H1 (cell line): ENCODE measurements at regions not wholly inside any gene's neighbourhood (a gene's known extent, or its start where the extent isn't known, plus 50 kb on each side); places are given as distances from the start of the nearest gene placed in this dataset.

ENCODE experiments used
- CTCF ChIA-PET: fragments of 300-600 bp; sonication (Branson Sonifier 250); formaldehyde crosslinking; loops from one replicate; lab custom pipeline; 2021; ENCODE audit not compliant: partially characterized antibody; lab: Charles Lee
- POLR2A ChIA-PET: fragments of 300-600 bp; sonication (Branson Sonifier 250); formaldehyde crosslinking; loops from one replicate; lab custom pipeline; 2021; ENCODE audit warnings: inconsistent platforms; ENCODE audit not compliant: partially characterized antibody; lab: Charles Lee
- DNase-seq, 2 experiments: peaks; one replicate each; pipeline versions ENCODE4 v3.0.0 to v3.0.0-alpha.2; 2010 to 2022; ENCODE audit warnings: low spot score in 2 of 2, low read depth in 1 of 2, mixed read lengths in 1 of 2
- FAIRE-seq: peaks from 2 replicates; lab custom pipeline; 2011; peaks lifted over from hg19 to GRCh38; lab: Jason Lieb, UNC
- H2AFZ ChIP-seq: 2 replicates; pipeline ENCODE4 v1.8.1; 2012; ENCODE audit warnings: low read length, inconsistent platforms
- H2AK5ac ChIP-seq: 2 replicates; pipeline ENCODE4 v1.6.1; 2013; ENCODE audit warnings: low read depth, low read length
- H2BK120ac ChIP-seq: replicated peaks from 2 replicates; pipeline ENCODE3; 2013; ENCODE audit warnings: low read depth, low read length, inconsistent platforms
- H2BK12ac ChIP-seq: 2 replicates; pipeline ENCODE4 v1.6.1; 2013; ENCODE audit warnings: low read depth, low read length
- H2BK15ac ChIP-seq: 2 replicates; pipeline ENCODE4 v1.6.1; 2013; ENCODE audit warnings: low read length
- H2BK20ac ChIP-seq: 2 replicates; pipeline ENCODE4 v1.6.1; 2013; ENCODE audit warnings: low read length
- H2BK5ac ChIP-seq: 2 replicates; pipeline ENCODE4 v1.6.1; 2013; ENCODE audit warnings: low read depth, low read length
- H3K14ac ChIP-seq: 2 replicates; pipeline ENCODE4 v1.6.1; 2013; ENCODE audit warnings: inconsistent platforms; ENCODE audit not compliant: insufficient read length
- H3K18ac ChIP-seq: 2 replicates; pipeline ENCODE4 v1.6.1; 2013; ENCODE audit warnings: low read length; ENCODE audit errors: extremely low read depth
- H3K23ac ChIP-seq: 2 replicates; pipeline ENCODE4 v1.6.1; 2013; ENCODE audit warnings: inconsistent platforms; ENCODE audit not compliant: insufficient read length
- H3K23me2 ChIP-seq: 2 replicates; pipeline ENCODE4 v1.6.1; 2013; ENCODE audit warnings: low read depth, low read length
- H3K27ac ChIP-seq: 2 replicates; pipeline ENCODE4 v1.6.1; 2011; ENCODE audit warnings: low read depth, low read length, inconsistent platforms
- H3K27me3 ChIP-seq, 4 experiments: replicated peaks in 1 of 4; 1 replicate in 1 of 4; 2 replicates in 3 of 4; pipeline versions ENCODE4 v1.6.1 to v1.8.1; 2011 to 2013; ENCODE audit warnings: low read length in 3 of 4, mild to moderate bottlenecking in 3 of 4, inconsistent platforms in 2 of 4, mixed read lengths in 2 of 4, moderate library complexity in 1 of 4; ENCODE audit not compliant: control insufficient read depth in 3 of 4, insufficient read depth in 3 of 4; ENCODE audit errors: extremely low read depth in 1 of 4
- H3K36me3 ChIP-seq, 4 experiments: 2 replicates each; pipeline versions ENCODE4 v1.6.1 to v1.8.1; 2011 to 2013; ENCODE audit warnings: mild to moderate bottlenecking in 4 of 4, low read length in 3 of 4, moderate library complexity in 2 of 4, control low read depth in 1 of 4, inconsistent platforms in 1 of 4; ENCODE audit not compliant: insufficient read depth in 4 of 4, control insufficient read depth in 2 of 4
- H3K4ac ChIP-seq: replicated peaks from 2 replicates; pipeline ENCODE3; 2013; ENCODE audit warnings: low read length, low read depth, mixed read lengths, inconsistent platforms; ENCODE audit not compliant: insufficient read length
- H3K4me1 ChIP-seq, 4 experiments: replicated peaks in 1 of 4; 1 replicate in 1 of 4; 2 replicates in 3 of 4; pipeline versions ENCODE4 v1.6.1 to v1.8.1; 2011 to 2013; ENCODE audit warnings: low read length in 3 of 4, inconsistent platforms in 2 of 4, mixed read lengths in 1 of 4; ENCODE audit not compliant: insufficient read depth in 4 of 4, control insufficient read depth in 3 of 4
- H3K4me2 ChIP-seq, 2 experiments: 2 replicates each; pipeline versions ENCODE4 v1.6.1 to v1.8.1; 2011 to 2013; ENCODE audit warnings: low read depth in 2 of 2, low read length in 2 of 2, control low read depth in 1 of 2, inconsistent platforms in 1 of 2, mild to moderate bottlenecking in 1 of 2; ENCODE audit not compliant: insufficient read depth in 1 of 2
- H3K4me3 ChIP-seq, 4 experiments: fragments of 200-600, 300-600 bp in 1 of 4; sonication (generic), shearing (Covaris generic), sonication (Bioruptor Twin) in 1 of 4; 2 replicates each; pipeline versions ENCODE4 v1.5.1 to v1.8.1; 2011 to 2016; ENCODE audit warnings: low read length in 4 of 4, low read depth in 3 of 4, control low read depth in 2 of 4, inconsistent platforms in 2 of 4, mild to moderate bottlenecking in 2 of 4, mixed read lengths in 1 of 4, moderate library complexity in 1 of 4; ENCODE audit not compliant: insufficient read depth in 2 of 4; ENCODE audit errors: extremely low read depth in 1 of 4
- H3K56ac ChIP-seq: replicated peaks from 2 replicates; pipeline ENCODE3; 2013; ENCODE audit warnings: low read depth, mild to moderate bottlenecking, mixed read lengths, low read length, inconsistent platforms; ENCODE audit not compliant: insufficient read length
- H3K79me1 ChIP-seq: 2 replicates; pipeline ENCODE4 v1.6.1; 2013; ENCODE audit warnings: low read depth, low read length, control low read depth
- H3K79me2 ChIP-seq, 2 experiments: 2 replicates each; pipeline versions ENCODE4 v1.6.1 to v1.8.1; 2012 to 2013; ENCODE audit warnings: low read length in 2 of 2, mild to moderate bottlenecking in 2 of 2, inconsistent platforms in 1 of 2; ENCODE audit not compliant: insufficient read depth in 2 of 2, control insufficient read depth in 1 of 2
- H3K9ac ChIP-seq, 4 experiments: replicated peaks in 1 of 4; 1 replicate in 1 of 4; 2 replicates in 3 of 4; pipeline versions ENCODE4 v1.6.1 to v1.8.1; 2011 to 2013; ENCODE audit warnings: low read depth in 3 of 4, low read length in 3 of 4, control low read depth in 2 of 4, mild to moderate bottlenecking in 2 of 4, moderate library complexity in 2 of 4, inconsistent platforms in 1 of 4; ENCODE audit errors: extremely low read depth in 1 of 4
- H3K9me3 ChIP-seq, 2 experiments: 2 replicates each; pipeline versions ENCODE4 v1.6.1 to v1.8.1; 2012 to 2013; ENCODE audit warnings: mild to moderate bottlenecking in 2 of 2, moderate library complexity in 2 of 2, control low read depth in 1 of 2, inconsistent platforms in 1 of 2, low read depth in 1 of 2, low read length in 1 of 2, mixed read lengths in 1 of 2; ENCODE audit not compliant: insufficient read depth in 2 of 2
- H4K20me1 ChIP-seq, 2 experiments: replicated peaks in 1 of 2; 2 replicates each; pipeline versions ENCODE3 to v1.8.1; 2011 to 2013; ENCODE audit warnings: inconsistent platforms in 2 of 2, low read length in 2 of 2, mild to moderate bottlenecking in 1 of 2; ENCODE audit not compliant: insufficient read depth in 2 of 2, control insufficient read depth in 1 of 2
- H4K5ac ChIP-seq: 2 replicates; pipeline ENCODE4 v1.6.1; 2013; ENCODE audit warnings: low read length, low read depth, mixed read lengths, inconsistent platforms; ENCODE audit not compliant: insufficient read length
- H4K8ac ChIP-seq: 2 replicates; pipeline ENCODE4 v1.8.0; 2013; ENCODE audit warnings: mild to moderate bottlenecking, moderate library complexity, low read length, inconsistent platforms; ENCODE audit not compliant: insufficient read depth; ENCODE audit errors: extremely low read depth
- H4K91ac ChIP-seq: replicated peaks from 2 replicates; pipeline ENCODE3; 2013; ENCODE audit warnings: low read length, mixed read lengths, inconsistent platforms; ENCODE audit not compliant: insufficient read length
- ASH2L ChIP-seq: fragments of 200-600, 300-600 bp; sonication (generic); IDR thresholded peaks from one replicate; pipeline ENCODE4 v1.7.1; 2017; ENCODE audit warnings: low read length
- CBX8 ChIP-seq: fragments of 300-800, 300-1000 bp; sonication (generic); IDR thresholded peaks from 2 replicates; pipeline ENCODE4 v1.7.1; 2016; ENCODE audit warnings: low read depth, low read length, borderline replicate concordance
- EP300 ChIP-seq, 2 experiments: IDR thresholded peaks; 1 replicate in 1 of 2; 2 replicates in 1 of 2; pipeline ENCODE4 v1.6.1; 2011 to 2012; ENCODE audit warnings: low read depth in 2 of 2, low read length in 2 of 2, mild to moderate bottlenecking in 2 of 2, borderline replicate concordance in 1 of 2, inconsistent platforms in 1 of 2, moderate library complexity in 1 of 2
- JUND ChIP-seq: IDR thresholded peaks from 2 replicates; pipeline ENCODE4 v1.6.1; 2011; ENCODE audit warnings: mild to moderate bottlenecking, improper control_type of control experiment, low read length
- NRF1 ChIP-seq: IDR thresholded peaks from 2 replicates; pipeline ENCODE4 v1.6.1; 2011; ENCODE audit warnings: mild to moderate bottlenecking, low read depth, low read length, improper control_type of control experiment
- RXRA ChIP-seq: IDR thresholded peaks from 2 replicates; pipeline ENCODE4 v1.6.1; 2011; ENCODE audit warnings: low read depth, mild to moderate bottlenecking, low read length, moderate library complexity; ENCODE audit not compliant: insufficient read depth
- SIX5 ChIP-seq: IDR thresholded peaks from 2 replicates; pipeline ENCODE4 v1.6.1; 2011; ENCODE audit warnings: mild to moderate bottlenecking, low read depth, low read length
- SP1 ChIP-seq: IDR thresholded peaks from 2 replicates; pipeline ENCODE4 v1.6.1; 2011; ENCODE audit warnings: low read depth, low read length
- SRF ChIP-seq: IDR thresholded peaks from 2 replicates; pipeline ENCODE4 v1.6.1; 2011; ENCODE audit warnings: mild to moderate bottlenecking, low read depth, low read length, moderate library complexity
- TAF1 ChIP-seq: IDR thresholded peaks from 2 replicates; pipeline ENCODE4 v1.6.1; 2011; ENCODE audit warnings: mild to moderate bottlenecking, low read depth, low read length
- TAF7 ChIP-seq: optimal IDR thresholded peaks from 2 replicates; pipeline ENCODE3; 2011; ENCODE audit warnings: low read depth, mild to moderate bottlenecking, inconsistent platforms, low read length, moderate library complexity, borderline replicate concordance
- TCF12 ChIP-seq: IDR thresholded peaks from 2 replicates; pipeline ENCODE4 v1.6.1; 2011; ENCODE audit warnings: low read depth, mild to moderate bottlenecking, low read length
- WGBS, 2 experiments: shearing (Covaris generic) in 1 of 2; methylation state at CpG; one replicate each; pipeline versions ENCODE4 v1.1.6 to v1.1.7; 2013 to 2015; ENCODE audit warnings: low lambda C conversion rate in 2 of 2, mixed read lengths in 2 of 2, inconsistent platforms in 1 of 2, low coverage in 1 of 2, missing lambda C conversion rate in 1 of 2; ENCODE audit not compliant: insufficient replicate concordance in 2 of 2, insufficient coverage in 1 of 2, insufficient read length in 1 of 2; ENCODE audit errors: extremely low coverage in 1 of 2, missing lambda C conversion rate in 1 of 2; 5-methylcytosine and 5-hydroxymethylcytosine counted together
- TF ChIP-seq, protein P1 (sequence below): IDR thresholded peaks from 2 replicates; pipeline ENCODE4 v1.6.1; 2011; ENCODE audit warnings: low read depth, mild to moderate bottlenecking, low read length; ENCODE audit not compliant: insufficient read depth

GRCh38 chr2:129237966-129238725 is 741.3 kb upstream of the RAB6C start:
- WGBS, 2 experiments = 93% methylated on average over 6 of the region's 6 CpGs; no CpG with 5 or more reads in 1 of the 2 experiments
- DNase-seq = no peak
- no peak overlapping the region for H3K14ac ChIP-seq

More at GRCh38 chr2:129237966-129238725, 741.3 kb upstream of the RAB6C start:
- H3K23ac ChIP-seq = no peak overlapping the region
- no peak overlapping the region for H2AK5ac ChIP-seq
- no peaks in the 10 kb centered on the region for H3K79me2 ChIP-seq
- no peak overlapping the region for H2AFZ ChIP-seq
- H3K27ac ChIP-seq = no peak overlapping the region
- H4K8ac ChIP-seq = no peak overlapping the region
- H3K23me2 ChIP-seq = no peaks in the 10 kb centered on the region
- no peak for TF ChIP-seq TAF1
- TF ChIP-seq JUND = no peak
- TF ChIP-seq RXRA = no peak
- TF ChIP-seq SP1 = no peak
- TF ChIP-seq TAF7 = no peak
- TF ChIP-seq SIX5 = no peak
- TF ChIP-seq EP300 (IDR thresholded peaks at IDR 0.05; ENCODE audit: borderline replicate concordance in 1 of 2, low read depth in 2 of 2, low read length in 2 of 2) = no peak
- TF ChIP-seq, protein P1, sequence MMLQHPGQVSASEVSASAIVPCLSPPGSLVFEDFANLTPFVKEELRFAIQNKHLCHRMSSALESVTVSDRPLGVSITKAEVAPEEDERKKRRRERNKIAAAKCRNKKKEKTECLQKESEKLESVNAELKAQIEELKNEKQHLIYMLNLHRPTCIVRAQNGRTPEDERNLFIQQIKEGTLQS = no peak
- TF ChIP-seq SRF = no peak
- no peak for TF ChIP-seq ASH2L
- no peak for TF ChIP-seq CBX8
- no peak for TF ChIP-seq TCF12
- no peak for TF ChIP-seq NRF1
- H3K4me2 ChIP-seq = no peak overlapping the region
- H2BK120ac ChIP-seq = no peak overlapping the region
- no peak overlapping the region for H2BK5ac ChIP-seq
- no peak overlapping the region for H2BK15ac ChIP-seq
- H3K56ac ChIP-seq = no peak overlapping the region
- no peaks in the 10 kb centered on the region for H3K27me3 ChIP-seq
- no peak overlapping the region for H3K4me3 ChIP-seq
- H3K9ac ChIP-seq = no peak overlapping the region
- H3K79me1 ChIP-seq = no peaks in the 10 kb centered on the region
- peaks cover 0 to 5% (median 0%) of the 10 kb centered on the region in 4 experiments; a peak in 1 of 7 replicates for H3K4me1 ChIP-seq
- no peaks in the 10 kb centered on the region for H4K20me1 ChIP-seq
- H2BK20ac ChIP-seq = no peak overlapping the region
- POLR2A ChIA-PET = no interaction called here
- H4K5ac ChIP-seq = no peak overlapping the region
- H4K91ac ChIP-seq = no peak overlapping the region
- no peak overlapping the region for H2BK12ac ChIP-seq
- peaks cover 0 to 3% of the 10 kb centered on the region in 2 experiments; a peak in 1 of 4 replicates for H3K9me3 ChIP-seq
- H3K18ac ChIP-seq = no peak overlapping the region
- FAIRE-seq = no peak
- H3K36me3 ChIP-seq = no peaks in the 10 kb centered on the region
- CTCF ChIA-PET = interaction anchor here (0.7 to 1.3 kb wide), 5 partner anchors 15 to 511 kb away, joined by 3 to 5 read pairs (median 3); no protein-coding TSS in a partner anchor
- no peak overlapping the region for H3K4ac ChIP-seq
